ENCODE measurements at regions not wholly inside any gene's neighbourhood (a gene's known extent, or its start where the extent isn't known, plus 50 kb on each side); places are given as distances from the start of the nearest gene placed in this dataset.

GRCh38 chr4:34534916-34535315, 1709.4 kb downstream of the ARAP2 start:
- no peak for DNase-seq

- DNase-seq = no peak
Measured at GRCh38 chr4:34566091-34566490, 1678.2 kb downstream of the ARAP2 start.

GRCh38 chr4:34572026-34572425, 1672.3 kb downstream of the ARAP2 start:
- DNase-seq = no peak

GRCh38 chr4:34615315-34615714, 1629.0 kb downstream of the ARAP2 start:
- no peak for DNase-seq

GRCh38 chr4:34619531-34620162, 1624.7 kb downstream of the ARAP2 start:
- DNase-seq = peak; percentile 5

GRCh38 chr4:34628471-34628870, 1615.8 kb downstream of the ARAP2 start:
- no peak for DNase-seq

- DNase-seq = no peak
Measured at GRCh38 chr4:34629451-34629850, 1614.9 kb downstream of the ARAP2 start.

- DNase-seq = no peak
Measured at GRCh38 chr4:34633241-34633640, 1611.1 kb downstream of the ARAP2 start.

GRCh38 chr4:34636623-34637022, 1607.7 kb downstream of the ARAP2 start:
- no peak for DNase-seq

- no peak for DNase-seq
Measured at GRCh38 chr4:34643476-34643875, 1600.8 kb downstream of the ARAP2 start.

- no peak for DNase-seq
Measured at GRCh38 chr4:34644579-34645115, 1599.7 kb downstream of the ARAP2 start.

- DNase-seq = no peak
Measured at GRCh38 chr4:34649716-34650115, 1594.6 kb downstream of the ARAP2 start.

- no peak for DNase-seq
Measured at GRCh38 chr4:34664051-34664450, 1580.3 kb downstream of the ARAP2 start.

GRCh38 chr4:34676400-34676799, 1567.9 kb downstream of the ARAP2 start:
- DNase-seq = no peak

GRCh38 chr4:34678431-34678830, 1565.9 kb downstream of the ARAP2 start:
- no peak for DNase-seq

- no peak for DNase-seq
Measured at GRCh38 chr4:34679228-34679627, 1565.1 kb downstream of the ARAP2 start.

GRCh38 chr4:34709564-34709963, 1534.8 kb downstream of the ARAP2 start:
- DNase-seq = no peak

- DNase-seq = no peak
Measured at GRCh38 chr4:34718576-34719245, 1525.6 kb downstream of the ARAP2 start.

- peak; percentile 40 for DNase-seq
Measured at GRCh38 chr4:34720571-34720970, 1523.7 kb downstream of the ARAP2 start.

- no peak for DNase-seq
Measured at GRCh38 chr4:34721835-34722234, 1522.5 kb downstream of the ARAP2 start.

GRCh38 chr4:34723605-34724004, 1520.7 kb downstream of the ARAP2 start:
- peak; percentile 6 for DNase-seq

- DNase-seq = no peak
Measured at GRCh38 chr4:34724491-34724890, 1519.8 kb downstream of the ARAP2 start.

- DNase-seq = peak; percentile 8
Measured at GRCh38 chr4:34731070-34731469, 1513.2 kb downstream of the ARAP2 start.

GRCh38 chr4:34732176-34732950, 1512.0 kb downstream of the ARAP2 start:
- no peak for DNase-seq

Measured in EL (cell line).